Mesendoderm (in vitro differentiated cells): ENCODE measurements at regions not wholly inside any gene's neighbourhood (a gene's known extent, or its start where the extent isn't known, plus 50 kb on each side); places are given as distances from the start of the nearest gene placed in this dataset.

Experiments used
- DNase-seq: peaks from one replicate; pipeline ENCODE4 v3.0.0; 2013
- H2AK5ac ChIP-seq: 2 replicates; pipeline ENCODE4 v1.6.1; 2013; ENCODE audit warnings: low read length, inconsistent platforms
- H2BK120ac ChIP-seq: 2 replicates; pipeline ENCODE4 v1.6.1; 2013; ENCODE audit warnings: low read depth, mild to moderate bottlenecking, low read length, moderate library complexity, mixed read lengths
- H2BK15ac ChIP-seq: replicated peaks from 2 replicates; pipeline ENCODE4 v1.6.1; 2013; ENCODE audit warnings: low read depth, mild to moderate bottlenecking, moderate library complexity
- H2BK5ac ChIP-seq: 2 replicates; pipeline ENCODE4 v1.6.1; 2013; ENCODE audit warnings: low read length, inconsistent platforms
- H3K18ac ChIP-seq: 2 replicates; pipeline ENCODE4 v1.6.1; 2013; ENCODE audit warnings: mild to moderate bottlenecking, low read length, mixed read lengths
- H3K23ac ChIP-seq: one replicate; pipeline ENCODE4 v1.6.1; 2013; ENCODE audit warnings: low read length
- H3K27ac ChIP-seq: 2 replicates; pipeline ENCODE4 v1.5.1; 2013; ENCODE audit warnings: low read depth, mild to moderate bottlenecking, inconsistent platforms, low read length, moderate library complexity
- H3K27me3 ChIP-seq: 2 replicates; pipeline ENCODE4 v1.6.1; 2013; ENCODE audit warnings: low read length, control low read depth, mild to moderate bottlenecking, inconsistent platforms; ENCODE audit not compliant: insufficient read depth, poor library complexity
- H3K36me3 ChIP-seq: 2 replicates; pipeline ENCODE4 v1.6.1; 2013; ENCODE audit warnings: low read length, inconsistent platforms; ENCODE audit not compliant: control insufficient read depth, insufficient read depth
- H3K4ac ChIP-seq: one replicate; pipeline ENCODE4 v1.6.1; 2013; ENCODE audit warnings: low read depth, mild to moderate bottlenecking, low read length, moderate library complexity
- H3K4me1 ChIP-seq: 2 replicates; pipeline ENCODE4 v1.6.1; 2013; ENCODE audit warnings: low read depth, low read length, inconsistent platforms; ENCODE audit not compliant: control insufficient read depth
- H3K4me2 ChIP-seq: 2 replicates; pipeline ENCODE4 v1.6.1; 2013; ENCODE audit warnings: low read length
- H3K4me3 ChIP-seq: 2 replicates; pipeline ENCODE4 v1.5.1; 2013; ENCODE audit warnings: mild to moderate bottlenecking, low read length
- H3K56ac ChIP-seq: one replicate; pipeline ENCODE4 v1.6.1; 2013; ENCODE audit warnings: low read length
- H3K79me1 ChIP-seq: 2 replicates; pipeline ENCODE4 v1.6.1; 2013; ENCODE audit warnings: low read length, inconsistent platforms
- H3K79me2 ChIP-seq: 2 replicates; pipeline ENCODE4 v1.6.1; 2013; ENCODE audit warnings: mild to moderate bottlenecking, low read length; ENCODE audit not compliant: control insufficient read depth, insufficient read depth
- H3K9ac ChIP-seq: 2 replicates; pipeline ENCODE4 v1.6.1; 2013; ENCODE audit warnings: low read length, inconsistent platforms
- H4K5ac ChIP-seq: one replicate; pipeline ENCODE4 v1.6.1; 2013; ENCODE audit warnings: low read length
- H4K8ac ChIP-seq: one replicate; pipeline ENCODE4 v1.6.1; 2013; ENCODE audit warnings: low read depth, mild to moderate bottlenecking, control low read depth, low read length, moderate library complexity
- WGBS: extraction: QIAGEN DNeasy Blood & Tissue Kit; methylation state at CpG from one replicate; pipeline ENCODE4 v1.1.7; 2013; ENCODE audit warnings: low lambda C conversion rate, missing lambda C conversion rate; ENCODE audit not compliant: insufficient coverage; ENCODE audit errors: extremely low coverage; 5-methylcytosine and 5-hydroxymethylcytosine counted together

DNA sequence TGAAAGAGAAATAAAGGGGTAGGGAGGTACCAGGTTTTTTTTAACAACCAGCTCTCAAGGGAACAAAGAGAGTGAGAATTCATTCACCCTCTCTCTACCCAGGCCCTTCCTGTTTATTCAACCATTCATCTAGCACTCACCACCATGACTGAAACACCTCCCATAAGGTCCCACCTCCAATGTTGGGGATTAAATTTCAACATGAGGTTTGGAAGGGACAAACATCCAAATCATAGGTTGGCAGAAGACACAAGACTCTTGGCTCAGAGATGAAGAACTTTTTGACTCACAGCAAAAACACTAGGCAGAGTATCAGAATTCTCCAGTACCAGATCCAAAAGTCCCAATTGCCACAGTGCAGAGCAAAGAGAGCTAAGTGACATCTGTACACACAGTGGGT is 186.3 kb downstream of the EDN1 start:
- Histone ChIP-seq H4K5ac (no peak overlapping the region), H2BK15ac (no peak overlapping the region), H3K4me2 (no peak overlapping the region), H3K23ac (no peak overlapping the region), H3K18ac (no peak overlapping the region), H3K27me3 (no peaks in the 10 kb centered on the region), H3K36me3 (no peaks in the 10 kb centered on the region), H2BK120ac (no peak overlapping the region), H2BK5ac (no peak overlapping the region), H4K8ac (no peak overlapping the region), H3K56ac (no peak overlapping the region), H3K79me1 (no peaks in the 10 kb centered on the region), H3K79me2 (no peaks in the 10 kb centered on the region), H3K27ac (no peak overlapping the region), H3K4ac (no peak overlapping the region), H2AK5ac (no peak overlapping the region), H3K4me3 (no peak overlapping the region), H3K4me1 (no peaks in the 10 kb centered on the region), H3K9ac (no peak overlapping the region)
- DNase-seq: no peak

DNA sequence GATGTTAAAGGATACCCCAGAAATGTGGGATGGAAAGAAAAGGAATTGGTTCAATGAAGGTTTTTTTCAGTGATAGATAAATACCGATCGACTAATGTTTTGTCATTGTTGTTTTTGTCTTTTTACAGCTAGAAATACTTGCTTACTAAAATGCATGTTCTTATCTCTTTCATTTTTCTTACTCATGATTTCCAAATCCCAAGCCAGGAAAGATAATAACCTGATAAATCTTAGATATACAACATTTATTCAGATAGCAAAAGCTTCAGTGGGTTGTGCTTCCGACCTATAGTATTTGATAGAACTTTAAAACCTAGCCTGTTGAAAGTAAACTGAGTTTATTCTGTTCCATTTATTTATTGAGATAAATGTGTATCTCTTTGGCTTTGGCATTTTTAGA is 187.5 kb downstream of the EDN1 start:
- Histone ChIP-seq H3K4me1 (no peaks in the 10 kb centered on the region), H2BK120ac (no peak overlapping the region), H2BK15ac (no peak overlapping the region), H2BK5ac (no peak overlapping the region), H3K36me3 (no peaks in the 10 kb centered on the region), H3K79me1 (no peaks in the 10 kb centered on the region), H3K4me3 (no peak overlapping the region), H3K79me2 (no peaks in the 10 kb centered on the region), H3K18ac (no peak overlapping the region), H4K5ac (no peak overlapping the region), H3K4ac (no peak overlapping the region), H3K27me3 (no peaks in the 10 kb centered on the region), H2AK5ac (no peak overlapping the region), H3K9ac (no peak overlapping the region), H3K23ac (no peak overlapping the region), H3K27ac (no peak overlapping the region), H4K8ac (no peak overlapping the region), H3K4me2 (no peak overlapping the region), H3K56ac (no peak overlapping the region)
- DNase-seq: no peak
- no CpG with 5 or more reads among the region's 3 CpGs for WGBS

DNA sequence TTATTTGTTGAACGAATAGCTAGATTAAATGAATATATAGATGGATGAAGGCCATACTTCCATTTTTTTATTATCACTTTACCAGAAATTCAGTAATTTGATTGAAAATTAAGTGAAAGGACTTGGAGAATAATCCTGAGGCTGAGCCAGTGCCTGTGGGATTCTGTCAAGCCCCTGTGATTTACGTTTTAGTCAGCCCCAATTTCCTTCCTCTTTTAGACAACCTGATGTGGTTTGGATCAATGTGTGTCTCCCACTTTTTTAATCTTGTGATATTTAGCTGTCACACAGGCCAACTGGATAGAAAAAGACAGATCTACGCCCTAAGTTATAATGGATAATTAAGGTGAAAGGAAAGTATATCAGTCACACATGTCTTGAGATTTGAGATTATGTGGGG is 188.8 kb downstream of the EDN1 start:
- Histone ChIP-seq H3K79me1 (no peaks in the 10 kb centered on the region), H2BK5ac (no peak overlapping the region), H3K4me1 (no peaks in the 10 kb centered on the region), H4K5ac (no peak overlapping the region), H3K18ac (no peak overlapping the region), H3K4ac (no peak overlapping the region), H2BK15ac (no peak overlapping the region), H3K4me2 (no peak overlapping the region), H3K36me3 (no peaks in the 10 kb centered on the region), H3K79me2 (no peaks in the 10 kb centered on the region), H2AK5ac (no peak overlapping the region), H3K27ac (no peak overlapping the region), H3K9ac (no peak overlapping the region), H3K23ac (no peak overlapping the region), H4K8ac (no peak overlapping the region), H3K56ac (no peak overlapping the region), H3K4me3 (no peak overlapping the region), H3K27me3 (no peaks in the 10 kb centered on the region), H2BK120ac (no peak overlapping the region)
- no CpG with 5 or more reads among the region's 3 CpGs for WGBS
- no peak for DNase-seq

DNA sequence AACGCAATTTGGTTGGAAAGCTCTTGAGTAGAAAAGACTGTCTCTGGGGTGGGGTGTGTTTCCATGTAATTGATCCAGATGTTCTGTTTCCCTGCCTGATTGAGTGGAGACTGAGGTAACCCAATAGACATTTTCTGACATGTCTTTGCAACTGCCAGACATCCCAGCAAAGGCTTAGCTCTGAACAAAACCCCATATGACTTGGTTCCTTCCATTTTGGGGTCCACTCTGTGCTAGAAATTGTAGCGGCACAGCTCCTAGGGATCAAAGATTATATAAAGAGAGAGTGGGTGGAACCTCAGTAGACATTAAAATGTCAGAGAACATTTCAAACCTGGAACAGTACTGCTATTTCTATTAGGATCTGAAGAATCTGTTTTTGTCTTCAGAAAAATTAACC is 189.3 kb downstream of the EDN1 start:
- WGBS: no CpG with 5 or more reads among the region's 2 CpGs

DNA sequence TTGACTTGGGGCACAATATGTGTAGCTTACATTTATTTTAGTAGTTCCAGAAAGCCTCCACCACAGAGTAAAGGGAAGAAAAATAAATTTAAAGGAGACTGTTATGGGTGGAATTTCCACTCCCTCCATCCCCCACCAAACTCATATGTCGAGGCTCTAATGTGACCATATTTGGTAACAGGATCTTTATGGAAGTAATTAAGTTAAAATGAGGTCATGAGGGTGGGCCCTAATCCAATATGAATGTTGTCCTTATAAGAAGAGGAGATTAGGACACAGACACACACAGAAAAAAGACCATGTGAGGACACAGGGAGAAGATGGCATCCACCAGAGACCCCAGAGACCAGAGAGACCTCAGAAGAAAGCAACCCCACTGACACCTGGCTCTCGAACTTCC is 189.7 kb downstream of the EDN1 start:
- Histone ChIP-seq H3K36me3 (no peaks in the 10 kb centered on the region), H3K27me3 (no peaks in the 10 kb centered on the region), H3K4me3 (no peak overlapping the region), H3K79me1 (no peaks in the 10 kb centered on the region), H2BK120ac (no peak overlapping the region), H3K4me1 (no peaks in the 10 kb centered on the region), H3K4me2 (no peak overlapping the region), H2BK5ac (no peak overlapping the region), H3K18ac (no peak overlapping the region), H3K27ac (no peak overlapping the region), H3K4ac (no peak overlapping the region), H4K5ac (no peak overlapping the region), H2AK5ac (no peak overlapping the region), H4K8ac (no peak overlapping the region), H3K56ac (no peak overlapping the region), H3K79me2 (no peaks in the 10 kb centered on the region), H3K9ac (no peak overlapping the region), H3K23ac (no peak overlapping the region), H2BK15ac (no peak overlapping the region)
- no CpG with 5 or more reads among the region's 2 CpGs for WGBS
- DNase-seq: no peak

More for the DNA sequence above, 189.3 kb downstream of the EDN1 start:
- Histone ChIP-seq H2BK5ac (no peak overlapping the region), H4K8ac (no peak overlapping the region), H3K9ac (no peak overlapping the region), H3K4ac (no peak overlapping the region), H3K27me3 (no peaks in the 10 kb centered on the region), H3K79me1 (no peaks in the 10 kb centered on the region), H3K36me3 (no peaks in the 10 kb centered on the region), H3K18ac (no peak overlapping the region), H3K23ac (no peak overlapping the region), H2BK120ac (no peak overlapping the region), H3K27ac (no peak overlapping the region), H3K4me3 (no peak overlapping the region), H2AK5ac (no peak overlapping the region), H2BK15ac (no peak overlapping the region), H3K4me1 (no peaks in the 10 kb centered on the region), H3K56ac (no peak overlapping the region), H3K79me2 (no peaks in the 10 kb centered on the region), H3K4me2 (no peak overlapping the region), H4K5ac (no peak overlapping the region)
- no peak for DNase-seq

DNA sequence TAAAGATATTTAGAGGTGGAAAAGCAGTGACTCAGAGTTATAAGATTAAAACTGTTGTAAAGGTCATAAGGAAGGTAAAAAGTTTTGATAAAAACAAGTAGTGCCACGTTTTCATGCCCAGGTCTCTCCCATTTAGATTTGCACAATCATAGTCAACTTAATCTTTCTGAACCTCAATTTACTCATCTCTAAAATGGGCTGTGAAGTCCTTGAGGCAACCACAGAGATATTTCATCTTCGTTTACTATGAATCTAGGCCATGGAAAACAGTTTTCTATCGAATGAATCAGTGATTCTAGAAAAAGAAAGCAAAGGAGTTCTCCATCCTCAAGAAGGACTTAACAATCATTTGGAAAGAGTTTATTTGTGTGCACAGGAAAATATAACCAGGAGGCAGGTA is 190.2 kb downstream of the EDN1 start:
- H3K4me2 ChIP-seq: no peak overlapping the region
- no peaks in the 10 kb centered on the region for H3K4me1 ChIP-seq
- H3K4me3 ChIP-seq: no peak overlapping the region

More for the DNA sequence above, 190.2 kb downstream of the EDN1 start:
- Histone ChIP-seq H3K79me2 (no peaks in the 10 kb centered on the region), H2BK5ac (no peak overlapping the region), H3K4ac (no peak overlapping the region), H2AK5ac (no peak overlapping the region), H3K27me3 (no peaks in the 10 kb centered on the region), H3K23ac (no peak overlapping the region), H4K8ac (no peak overlapping the region), H2BK15ac (no peak overlapping the region), H3K79me1 (no peaks in the 10 kb centered on the region), H3K27ac (no peak overlapping the region), H4K5ac (no peak overlapping the region), H3K9ac (no peak overlapping the region), H3K36me3 (no peaks in the 10 kb centered on the region), H2BK120ac (no peak overlapping the region), H3K18ac (no peak overlapping the region), H3K56ac (no peak overlapping the region)
- DNase-seq: no peak
- no CpG with 5 or more reads among the region's 3 CpGs for WGBS
